ENCODE measurements at regions not wholly inside any gene's neighbourhood (a gene's known extent, or its start where the extent isn't known, plus 50 kb on each side); places are given as distances from the start of the nearest gene placed in this dataset.

DNA sequence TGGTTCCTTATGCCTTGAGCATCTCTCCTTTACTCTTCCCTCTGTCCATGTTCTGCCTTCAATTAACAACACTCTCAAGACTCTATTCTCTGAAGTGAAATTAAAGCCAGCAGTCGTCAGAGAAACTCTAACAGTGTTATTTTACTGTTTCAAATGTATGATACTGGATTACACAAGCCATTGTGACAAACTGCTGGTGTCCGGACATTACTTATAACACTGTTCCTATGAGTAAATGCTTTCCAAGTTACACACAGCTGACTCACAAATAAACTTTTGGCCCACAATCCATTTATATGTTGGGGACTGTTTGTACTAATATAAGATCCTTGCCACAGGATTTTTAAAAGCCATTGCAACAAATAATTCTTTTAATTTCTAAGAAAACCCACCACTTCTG, 63.2 kb upstream of the GHR start:
- peak; percentile 40 for DNase-seq (ENCODE audit: low spot score)

DNA sequence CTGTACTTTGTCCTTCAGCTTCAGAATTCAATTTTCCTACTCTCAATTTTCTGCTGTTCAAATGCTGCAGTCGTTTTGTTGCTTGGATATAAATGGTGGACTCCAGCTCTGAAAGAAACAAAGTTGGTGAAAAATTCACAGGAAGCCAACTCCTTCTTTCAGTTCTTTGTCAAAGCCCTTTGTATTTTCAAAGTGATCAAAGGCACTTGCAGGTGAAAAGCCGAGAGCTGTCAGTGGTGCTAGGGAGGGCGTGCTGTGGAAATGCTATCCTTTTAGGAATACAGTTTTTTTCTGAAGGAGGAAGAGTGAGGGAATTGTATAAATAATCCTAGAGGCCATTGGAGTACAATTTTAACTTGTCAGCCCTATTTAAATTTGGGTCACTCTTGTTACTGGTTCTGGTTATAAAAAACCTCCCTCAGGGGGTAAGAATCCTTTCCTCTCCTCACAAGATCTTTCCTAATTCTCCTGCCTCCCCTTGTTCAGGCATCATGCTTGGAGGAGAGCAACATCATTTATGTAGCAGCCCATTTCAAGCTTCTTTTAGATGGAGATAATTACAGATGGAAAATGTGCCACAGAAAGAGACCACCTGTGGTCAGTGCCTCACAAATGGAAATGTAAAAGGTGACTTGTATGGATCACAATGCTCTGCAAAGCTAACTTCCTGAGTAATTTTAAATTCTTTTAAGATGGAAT, 62.5 kb upstream of the GHR start:
- DNase-seq (ENCODE audit: low spot score): no peak

DNA sequence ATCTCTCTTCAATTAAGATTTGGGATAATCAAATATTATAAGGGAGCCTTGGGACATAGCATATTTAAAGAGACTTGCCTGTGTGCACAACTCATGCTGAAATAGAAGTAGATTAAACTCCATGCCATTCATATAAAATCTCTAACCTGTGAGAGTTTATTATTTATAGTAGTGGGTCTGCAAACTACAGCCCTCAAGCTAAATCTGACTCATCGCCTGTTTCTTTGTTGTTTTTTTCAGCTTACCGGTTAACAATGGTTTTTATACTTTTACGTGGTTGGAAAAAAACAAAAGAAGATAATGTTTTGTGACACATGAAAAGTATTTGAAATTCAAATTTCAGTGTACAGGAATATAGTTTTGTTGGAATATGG, 61.9 kb upstream of the GHR start:
- DNase-seq (ENCODE audit: low spot score): no peak

DNA sequence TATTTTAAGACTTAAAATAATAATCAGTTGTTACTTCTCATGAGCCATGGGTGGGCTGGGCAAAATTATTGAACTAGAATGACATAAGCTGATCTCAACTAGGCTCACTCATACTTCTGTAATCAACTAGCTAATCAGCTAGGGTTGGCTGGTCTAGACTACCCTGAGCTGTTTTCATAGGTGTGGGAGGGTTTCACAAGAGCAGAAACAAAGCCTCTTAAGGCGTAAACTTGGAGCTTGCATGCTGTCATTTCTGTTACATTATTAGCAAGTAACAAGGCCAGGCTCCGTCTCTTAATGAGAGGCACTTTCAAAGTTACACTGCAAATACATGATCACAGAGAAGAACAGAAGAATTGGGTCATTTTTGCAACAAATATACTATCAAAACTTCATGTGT, 57.2 kb upstream of the GHR start:
- DNase-seq (ENCODE audit: low spot score): no peak

Data from AG08395 (cell line).